A673 (cell line): ENCODE measurements at regions not wholly inside any gene's neighbourhood (a gene's known extent, or its start where the extent isn't known, plus 50 kb on each side); places are given as distances from the start of the nearest gene placed in this dataset.

Experiments used
- BruUV-seq: library from RNA; stranded (reverse); fragments of 400-500 nt; replicated peaks from 2 replicates; lab custom pipeline; 2021; lab: Mats Ljungman, UMichigan
- CTCF ChIA-PET: fragments of 300-600 bp; sonication (Branson Sonifier 250); formaldehyde crosslinking; loops from one replicate; lab custom pipeline; 2022; ENCODE audit warnings: antibody characterized with exemption; lab: Charles Lee
- POLR2A ChIA-PET: fragments of 300-600 bp; sonication (Branson Sonifier 250); formaldehyde crosslinking; loops from one replicate; lab custom pipeline; 2022; ENCODE audit warnings: antibody characterized with exemption; ENCODE audit not compliant: low non-redundant PET; lab: Charles Lee
- DNase-seq: peaks from one replicate; pipeline ENCODE4 v3.0.0-alpha.2; 2015; ENCODE audit warnings: low spot score
- H3K27ac ChIP-seq: fragments of 200-600 bp; sonication (generic); 2 replicates; pipeline ENCODE4 v1.5.1; 2016; ENCODE audit warnings: mixed run types, low read depth, mild to moderate bottlenecking, mixed read lengths, antibody characterized with exemption, low read length; ENCODE audit not compliant: poor library complexity, severe bottlenecking
- H3K27me3 ChIP-seq: fragments of 200-600 bp; sonication (generic); replicated peaks from 2 replicates; pipeline ENCODE4 v1.6.1; 2017; ENCODE audit warnings: mixed run types, low read depth, mild to moderate bottlenecking, mixed read lengths, antibody characterized with exemption, low read length; ENCODE audit not compliant: insufficient read depth, poor library complexity
- H3K36me3 ChIP-seq: fragments of 200-600 bp; sonication (generic); 2 replicates; pipeline ENCODE4 v1.6.1; 2016; ENCODE audit warnings: mixed run types, mild to moderate bottlenecking, mixed read lengths, antibody characterized with exemption, low read length; ENCODE audit not compliant: insufficient read depth, poor library complexity, severe bottlenecking
- H3K4me1 ChIP-seq: fragments of 200-600 bp; sonication (generic); 2 replicates; pipeline ENCODE4 v1.6.1; 2017; ENCODE audit warnings: mixed run types, mild to moderate bottlenecking, mixed read lengths, antibody characterized with exemption, low read length; ENCODE audit not compliant: insufficient read depth, poor library complexity, severe bottlenecking
- H3K4me3 ChIP-seq: fragments of 200-600 bp; sonication (generic); 2 replicates; pipeline ENCODE4 v1.5.1; 2016; ENCODE audit warnings: low read depth, mixed run types, mild to moderate bottlenecking, mixed read lengths, low read length; ENCODE audit not compliant: poor library complexity, severe bottlenecking
- H3K9me3 ChIP-seq: fragments of 200-600 bp; sonication (generic); 2 replicates; pipeline ENCODE4 v1.6.1; 2016; ENCODE audit warnings: mixed run types, low read depth, mild to moderate bottlenecking, mixed read lengths, antibody characterized with exemption, low read length; ENCODE audit not compliant: poor library complexity, severe bottlenecking
- EZH2 ChIP-seq: fragments of 200-600 bp; sonication (generic); IDR thresholded peaks from 2 replicates; pipeline ENCODE4 v1.6.1; 2017; ENCODE audit warnings: borderline replicate concordance, low read depth, mild to moderate bottlenecking, mixed read lengths, antibody characterized with exemption, low read length; ENCODE audit not compliant: poor library complexity, severe bottlenecking
- intact Hi-C: fragments of 100-400 bp; cut with micrococcal nuclease; formaldehyde crosslinking; loops from one replicate; pipeline ENCODE4 v1.10.0; 2022; ENCODE audit not compliant: unreplicated experiment
- TF ChIP-seq, protein P1 (sequence below): fragments of 300-800, 200-600 bp; sonication (generic); conservative IDR thresholded peaks from 2 replicates; pipeline ENCODE4 v1.5.1; 2017; ENCODE audit warnings: low read depth, mild to moderate bottlenecking, antibody characterized with exemption, low read length, moderate library complexity, mixed read lengths

DNA sequence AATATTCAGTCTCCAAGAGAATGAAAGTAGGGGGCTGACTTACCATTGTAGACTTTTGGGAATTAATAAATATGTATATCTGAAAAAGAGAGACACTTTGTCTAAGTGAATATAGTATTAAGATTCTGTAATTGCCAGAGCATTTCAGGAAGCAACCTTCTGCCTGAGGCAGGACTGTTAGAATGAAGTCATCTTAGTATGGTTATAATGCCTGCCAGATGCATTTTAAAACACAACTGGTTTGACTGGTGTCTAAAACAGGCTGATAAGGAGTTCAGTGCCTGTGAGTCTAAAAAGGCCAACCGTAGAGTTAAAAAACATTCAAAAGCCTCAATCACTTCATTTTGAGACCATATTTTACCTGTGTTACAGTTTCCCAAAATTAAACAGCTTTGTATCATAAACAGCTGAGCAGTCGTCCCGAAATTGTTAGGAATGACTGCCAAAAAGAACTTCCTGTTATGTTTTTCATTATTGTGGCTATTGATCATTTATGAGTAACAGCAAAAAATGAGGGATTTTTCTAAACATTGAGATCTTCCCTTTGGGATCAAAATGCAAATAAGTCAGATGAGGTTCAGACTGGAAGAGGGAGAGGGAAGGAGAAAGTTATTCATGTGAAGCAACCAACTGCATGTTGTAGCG, 443.9 kb downstream of the PID1 start:
- Histone ChIP-seq H3K4me1 (no peaks in the 10 kb centered on the region), H3K27ac (no peak overlapping the region), H3K27me3 (no peaks in the 10 kb centered on the region), H3K4me3 (no peak overlapping the region), H3K9me3 (no peaks in the 10 kb centered on the region), H3K36me3 (no peaks in the 10 kb centered on the region)
- TF ChIP-seq, protein P1, sequence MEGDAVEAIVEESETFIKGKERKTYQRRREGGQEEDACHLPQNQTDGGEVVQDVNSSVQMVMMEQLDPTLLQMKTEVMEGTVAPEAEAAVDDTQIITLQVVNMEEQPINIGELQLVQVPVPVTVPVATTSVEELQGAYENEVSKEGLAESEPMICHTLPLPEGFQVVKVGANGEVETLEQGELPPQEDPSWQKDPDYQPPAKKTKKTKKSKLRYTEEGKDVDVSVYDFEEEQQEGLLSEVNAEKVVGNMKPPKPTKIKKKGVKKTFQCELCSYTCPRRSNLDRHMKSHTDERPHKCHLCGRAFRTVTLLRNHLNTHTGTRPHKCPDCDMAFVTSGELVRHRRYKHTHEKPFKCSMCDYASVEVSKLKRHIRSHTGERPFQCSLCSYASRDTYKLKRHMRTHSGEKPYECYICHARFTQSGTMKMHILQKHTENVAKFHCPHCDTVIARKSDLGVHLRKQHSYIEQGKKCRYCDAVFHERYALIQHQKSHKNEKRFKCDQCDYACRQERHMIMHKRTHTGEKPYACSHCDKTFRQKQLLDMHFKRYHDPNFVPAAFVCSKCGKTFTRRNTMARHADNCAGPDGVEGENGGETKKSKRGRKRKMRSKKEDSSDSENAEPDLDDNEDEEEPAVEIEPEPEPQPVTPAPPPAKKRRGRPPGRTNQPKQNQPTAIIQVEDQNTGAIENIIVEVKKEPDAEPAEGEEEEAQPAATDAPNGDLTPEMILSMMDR = no peak
- TF ChIP-seq EZH2 = no peak
- POLR2A ChIA-PET = no interaction called here
- CTCF ChIA-PET = no interaction called here
- BruUV-seq = no TSS peak
- no peak for DNase-seq
- intact Hi-C loops = no loop called here

DNA sequence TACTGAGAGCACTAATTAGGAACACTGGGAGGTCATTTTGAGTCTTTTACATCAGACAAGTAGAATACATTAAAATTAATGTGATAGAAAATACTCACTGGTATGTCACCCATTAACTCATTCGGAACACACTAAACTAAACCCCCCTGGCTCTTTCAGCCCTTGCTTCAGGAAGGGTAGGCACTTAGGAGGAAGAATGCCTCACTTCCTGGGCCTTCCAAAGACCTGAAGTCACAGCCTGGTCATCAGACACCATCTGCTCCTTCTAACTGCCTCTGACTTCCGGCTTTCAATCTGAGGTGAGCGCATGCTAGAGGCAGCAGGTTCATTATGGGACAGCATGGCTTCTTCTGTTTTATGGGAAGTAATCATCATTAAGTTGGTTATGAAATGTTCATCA, 451.4 kb downstream of the PID1 start:
- intact Hi-C loops = no loop called here
- H3K27me3 ChIP-seq = no peaks in the 10 kb centered on the region
- POLR2A ChIA-PET = no interaction called here
- peak; percentile 63 for DNase-seq
- CTCF ChIA-PET = no interaction called here
- H3K4me3 ChIP-seq = no peak overlapping the region
- no peaks in the 10 kb centered on the region for H3K9me3 ChIP-seq
- no peak overlapping the region for H3K27ac ChIP-seq
- no TSS peak for BruUV-seq
- no peaks in the 10 kb centered on the region for H3K36me3 ChIP-seq
- no peaks in the 10 kb centered on the region for H3K4me1 ChIP-seq
- TF ChIP-seq, protein P1 = no peak
- no peak for TF ChIP-seq EZH2

DNA sequence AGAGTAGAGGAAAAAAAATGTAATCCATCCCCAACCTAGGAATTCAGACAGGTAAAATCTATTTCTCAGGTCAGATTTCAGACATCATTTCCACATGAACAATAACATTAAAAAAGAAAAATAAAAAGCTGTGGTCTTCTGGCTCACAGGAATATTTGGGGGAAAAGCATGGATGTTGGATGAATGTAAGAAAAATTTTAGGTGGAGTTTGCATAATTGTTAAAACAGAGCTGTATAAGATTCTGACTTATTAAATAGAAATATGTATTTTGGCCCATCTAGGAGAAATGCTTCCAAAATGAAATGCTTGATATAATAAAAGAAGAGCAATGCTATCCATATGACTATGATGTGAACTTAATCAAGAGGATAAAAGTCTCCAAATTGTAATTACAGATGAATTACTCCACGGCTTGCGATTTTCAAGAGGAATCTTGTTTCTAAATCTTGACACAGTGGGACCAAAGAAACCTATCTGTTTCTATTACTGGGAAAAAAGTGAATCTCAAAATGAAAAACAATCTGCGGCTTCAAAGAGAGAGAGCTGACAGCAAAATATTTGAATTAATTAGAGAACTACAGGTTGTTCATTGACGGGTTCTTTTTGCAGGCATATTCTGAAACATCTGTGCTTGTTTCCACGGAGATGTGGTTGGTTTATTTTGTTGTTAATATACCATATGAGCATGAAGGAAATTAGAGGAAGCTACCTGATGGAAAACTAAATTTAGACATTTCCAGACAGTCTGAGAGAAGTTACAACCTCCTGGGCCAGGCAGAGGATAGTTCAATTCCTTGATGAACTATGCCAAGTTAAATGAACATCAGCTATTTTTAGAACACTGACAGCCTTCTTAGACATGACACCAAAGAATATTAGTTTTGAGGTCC, 468.7 kb downstream of the PID1 start:
- Histone ChIP-seq H3K4me3 (no peak overlapping the region), H3K27ac (no peak overlapping the region), H3K9me3 (no peaks in the 10 kb centered on the region), H3K27me3 (no peaks in the 10 kb centered on the region), H3K36me3 (no peaks in the 10 kb centered on the region), H3K4me1 (no peaks in the 10 kb centered on the region)
- TF ChIP-seq, protein P1 = no peak
- TF ChIP-seq EZH2 = no peak
- ChIA-PET POLR2A (no interaction called here), CTCF (no interaction called here)
- intact Hi-C loops = no loop called here
- no peak for DNase-seq
- no TSS peak for BruUV-seq
